Brain microvascular endothelial cell (primary cell): ENCODE measurements at regions not wholly inside any gene's neighbourhood (a gene's known extent, or its start where the extent isn't known, plus 50 kb on each side); places are given as distances from the start of the nearest gene placed in this dataset.

ENCODE experiments used
- DNase-seq: peaks from one replicate; pipeline ENCODE4 v3.0.0-alpha.2; 2020
- H3K27ac ChIP-seq: fragments of 250-450 bp; sonication (Bioruptor Pico); 2 replicates; pipeline ENCODE4 v1.5.1; 2020; ENCODE audit warnings: mild to moderate bottlenecking, moderate library complexity
- H3K27me3 ChIP-seq: fragments of 250-450 bp; sonication (Bioruptor Pico); replicated peaks from 2 replicates; pipeline ENCODE4 v1.5.1; 2020; ENCODE audit warnings: mild to moderate bottlenecking
- H3K36me3 ChIP-seq: fragments of 250-450 bp; sonication (Bioruptor Pico); replicated peaks from 2 replicates; pipeline ENCODE4 v1.5.1; 2020; ENCODE audit warnings: mild to moderate bottlenecking
- H3K4me3 ChIP-seq: 2 replicates; pipeline ENCODE4 v1.5.1; 2011; ENCODE audit warnings: low read depth, mild to moderate bottlenecking, control low read depth, low read length, moderate library complexity
- CTCF ChIP-seq: IDR thresholded peaks from 2 replicates; pipeline ENCODE4 v1.5.1; 2011; ENCODE audit warnings: low read depth, mild to moderate bottlenecking, moderate library complexity, low read length, control low read depth, inconsistent platforms; ENCODE audit errors: missing control alignments
- in situ Hi-C: cut with HindIII; loops from 2 replicates; pipeline ENCODE4 v1.10.0; 2017; ENCODE audit warnings: low sequenced_read_pairs, low pct_ligation_motif_present

DNA sequence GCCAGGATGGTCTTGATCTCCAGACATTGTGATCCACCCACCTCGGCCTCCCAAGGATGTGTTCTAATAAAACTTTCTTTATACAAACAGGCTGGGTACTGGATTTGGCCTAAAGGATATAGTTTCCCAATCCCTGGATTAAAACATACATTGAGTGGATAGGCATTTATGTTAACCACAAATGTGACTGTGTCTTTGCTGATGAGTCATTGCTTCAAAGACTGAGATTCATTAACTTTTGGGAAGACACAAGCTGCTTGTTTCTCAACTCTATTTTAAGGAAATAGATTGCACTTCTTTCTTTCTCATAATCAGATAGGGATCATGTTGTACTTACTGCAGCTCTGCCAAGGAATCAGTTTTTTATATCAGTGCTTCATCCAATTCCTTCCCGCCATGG, 131.3 kb upstream of the AGA start:
- no peaks in the 10 kb centered on the region for H3K27me3 ChIP-seq
- TF ChIP-seq CTCF, result no peak
- in situ Hi-C loops, result no loop called here
- DNase-seq, result peak; percentile 39
- H3K36me3 ChIP-seq, result no peaks in the 10 kb centered on the region
- no peak overlapping the region for H3K4me3 ChIP-seq
- H3K27ac ChIP-seq, result no peak overlapping the region

DNA sequence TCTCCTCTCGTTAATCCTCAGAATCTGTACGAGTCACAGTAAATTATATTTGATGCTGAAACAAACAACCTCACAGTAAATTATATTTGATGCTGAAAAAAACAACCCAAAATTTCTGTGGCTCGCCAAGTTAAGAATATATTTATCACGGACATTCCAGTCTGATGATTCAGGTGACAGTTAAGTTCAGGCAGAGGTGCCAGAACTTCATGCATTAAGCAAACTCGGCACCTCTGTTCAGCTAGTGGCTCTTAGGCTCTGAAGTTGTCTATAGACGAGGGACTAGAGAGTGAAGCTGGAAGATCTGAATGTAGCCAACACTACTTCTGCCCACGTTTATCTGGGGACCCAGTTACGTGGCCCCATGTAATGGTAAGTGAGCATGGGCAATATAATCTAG, 132.2 kb upstream of the AGA start:
- Histone ChIP-seq H3K4me3 (no peak overlapping the region), H3K36me3 (no peaks in the 10 kb centered on the region), H3K27ac (no peak overlapping the region), H3K27me3 (no peaks in the 10 kb centered on the region)
- DNase-seq, result no peak
- in situ Hi-C loops, result no loop called here
- TF ChIP-seq CTCF, result no peak

DNA sequence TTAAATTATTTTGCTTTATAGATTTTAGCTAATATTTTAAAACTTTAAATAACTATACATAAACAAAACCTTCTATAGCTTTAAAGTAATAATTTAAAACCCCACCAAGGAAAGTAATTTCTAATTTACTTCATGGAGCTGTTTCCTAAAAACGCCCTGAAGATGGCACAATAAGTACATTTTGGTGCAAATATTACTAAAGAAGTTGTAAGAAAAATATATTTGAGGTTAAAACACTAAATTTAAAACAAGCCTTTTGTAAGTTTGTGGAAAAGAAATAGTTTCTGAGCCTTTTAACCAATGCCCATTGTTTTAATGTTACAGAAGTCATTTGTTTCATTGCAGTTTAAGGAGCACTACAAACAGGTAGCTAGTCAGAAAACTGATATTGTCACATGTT, 137.4 kb upstream of the AGA start:
- no peak for DNase-seq

DNA sequence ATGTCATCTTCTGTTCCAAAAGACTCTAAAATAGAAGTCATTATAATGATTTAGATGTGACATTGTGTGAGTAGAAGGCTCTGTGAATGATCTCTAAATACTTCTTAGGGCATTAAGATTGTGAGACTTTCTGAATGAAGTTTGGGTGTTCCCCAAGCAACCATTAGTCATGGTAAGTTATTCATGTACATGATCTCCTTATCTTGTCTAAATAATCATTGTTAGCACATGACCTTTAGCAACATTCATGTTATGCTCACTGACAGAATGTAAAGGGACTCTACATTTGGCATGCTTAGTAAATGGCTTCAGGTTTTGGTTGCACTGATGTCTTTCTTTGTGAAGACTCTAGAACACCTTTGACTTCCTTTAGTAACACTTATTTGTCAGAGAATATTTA, 140.8 kb upstream of the AGA start:
- H3K27ac ChIP-seq, result no peak overlapping the region
- H3K36me3 ChIP-seq, result no peaks in the 10 kb centered on the region
- H3K27me3 ChIP-seq, result no peaks in the 10 kb centered on the region
- no peak overlapping the region for H3K4me3 ChIP-seq
- DNase-seq, result no peak
- TF ChIP-seq CTCF, result no peak
- in situ Hi-C loops, result no loop called here

More for the DNA sequence above, 137.4 kb upstream of the AGA start:
- H3K4me3 ChIP-seq, result no peak overlapping the region
- no peaks in the 10 kb centered on the region for H3K27me3 ChIP-seq
- H3K27ac ChIP-seq, result no peak overlapping the region
- in situ Hi-C loops, result no loop called here
- H3K36me3 ChIP-seq, result no peaks in the 10 kb centered on the region
- no peak for TF ChIP-seq CTCF

DNA sequence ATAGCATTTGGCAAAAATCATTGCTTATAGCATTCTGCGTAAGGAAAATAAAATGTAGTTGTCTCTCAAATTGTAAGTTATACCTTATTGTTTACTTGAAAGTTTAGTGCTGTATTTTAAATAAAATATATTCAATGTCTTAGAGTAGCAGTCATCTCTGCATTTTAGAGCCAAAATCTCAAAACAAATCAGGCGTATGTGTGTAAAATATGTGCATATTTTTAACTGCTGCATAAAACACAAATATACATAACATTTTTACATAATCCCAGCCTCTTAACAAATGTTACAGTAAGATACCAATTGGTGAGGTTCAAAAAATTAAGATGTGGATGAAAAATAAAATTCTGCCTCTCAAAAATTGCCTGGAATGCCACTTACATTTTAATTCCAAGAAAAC, 145.8 kb upstream of the AGA start:
- no peak for DNase-seq
- no peak for TF ChIP-seq CTCF
- H3K27me3 ChIP-seq, result no peaks in the 10 kb centered on the region
- in situ Hi-C loops, result no loop called here
- no peak overlapping the region for H3K4me3 ChIP-seq
- H3K36me3 ChIP-seq, result no peaks in the 10 kb centered on the region
- H3K27ac ChIP-seq, result no peak overlapping the region

DNA sequence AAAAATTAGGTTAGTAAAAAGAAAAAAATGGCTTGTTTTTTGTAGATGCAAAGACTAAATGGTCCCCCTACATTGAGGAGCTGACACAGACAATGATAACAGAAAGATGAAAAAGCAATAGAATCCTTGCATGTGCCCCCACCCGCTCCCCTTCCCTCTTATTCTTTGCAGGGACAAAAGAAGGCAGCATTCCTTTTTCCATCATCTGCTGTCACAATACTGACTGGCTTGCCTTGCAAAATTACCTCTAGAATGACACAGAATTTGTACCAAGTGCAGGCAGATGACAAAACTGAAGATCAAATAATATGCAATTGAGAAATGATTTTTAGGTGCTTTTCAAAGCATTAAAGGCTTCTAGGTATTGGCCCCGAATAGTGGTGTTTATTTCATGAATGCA, 153.1 kb upstream of the AGA start:
- no peaks in the 10 kb centered on the region for H3K36me3 ChIP-seq
- no peak for TF ChIP-seq CTCF
- no peak overlapping the region for H3K4me3 ChIP-seq
- no peaks in the 10 kb centered on the region for H3K27me3 ChIP-seq
- DNase-seq, result no peak
- no peak overlapping the region for H3K27ac ChIP-seq
- in situ Hi-C loops, result no loop called here
